ENCODE measurements at regions not wholly inside any gene's neighbourhood (a gene's known extent, or its start where the extent isn't known, plus 50 kb on each side); places are given as distances from the start of the nearest gene placed in this dataset.

GRCh38 chr14:96617635-96618034 is 115.5 kb downstream of the PAPOLA start:
- Histone ChIP-seq H3K27ac (no peak overlapping the region), H3K9me3 (no peaks in the 10 kb centered on the region), H3K27me3 (no peaks in the 10 kb centered on the region), H3K4me3 (no peak overlapping the region), H3K4me1 (no peaks in the 10 kb centered on the region), H3K36me3 (no peaks in the 10 kb centered on the region)
- no peak for DNase-seq (ENCODE audit: low spot score in 2 of 2)
- TF ChIP-seq EP300 (IDR thresholded peaks at IDR 0.05) (no peak), POLR2A (IDR thresholded peaks at IDR 0.05) (no peak), CTCF (IDR thresholded peaks at IDR 0.05) (no peak)
- 70 to 74% methylated on average over 4 of the region's 4 CpGs for WGBS, 2 donors

DNA sequence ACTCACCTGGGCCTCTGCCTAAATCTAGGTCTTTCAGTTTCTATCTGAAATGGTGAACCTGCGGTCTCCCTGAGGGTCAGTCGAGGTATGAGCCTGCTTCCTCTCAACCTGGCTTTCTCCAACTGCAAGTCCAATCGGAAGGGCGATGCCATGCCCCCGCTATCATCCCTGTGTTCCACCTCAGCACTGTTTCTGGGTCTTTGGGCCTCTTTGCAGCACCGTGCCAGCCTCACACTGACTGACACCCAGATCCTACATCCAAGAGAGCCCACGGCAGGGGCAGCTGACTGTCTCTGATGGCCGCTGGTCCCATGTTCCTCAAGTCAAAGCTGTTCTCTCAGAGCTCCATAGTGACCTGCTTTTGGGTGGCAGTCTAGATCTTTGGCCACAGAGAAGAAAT is 120.7 kb downstream of the PAPOLA start:
- Histone ChIP-seq H3K9me3 (no peaks in the 10 kb centered on the region), H3K4me1 (no peaks in the 10 kb centered on the region), H3K27me3 (no peaks in the 10 kb centered on the region), H3K4me3 (no peak overlapping the region), H3K36me3 (no peaks in the 10 kb centered on the region), H3K27ac (no peak overlapping the region)
- 89 to 94% methylated on average over 8 of the region's 8 CpGs for WGBS, 2 donors
- DNase-seq (ENCODE audit: low spot score in 2 of 2) = no peak
- TF ChIP-seq EP300 (IDR thresholded peaks at IDR 0.05) (no peak), POLR2A (IDR thresholded peaks at IDR 0.05) (no peak), CTCF (IDR thresholded peaks at IDR 0.05) (no peak)

DNA sequence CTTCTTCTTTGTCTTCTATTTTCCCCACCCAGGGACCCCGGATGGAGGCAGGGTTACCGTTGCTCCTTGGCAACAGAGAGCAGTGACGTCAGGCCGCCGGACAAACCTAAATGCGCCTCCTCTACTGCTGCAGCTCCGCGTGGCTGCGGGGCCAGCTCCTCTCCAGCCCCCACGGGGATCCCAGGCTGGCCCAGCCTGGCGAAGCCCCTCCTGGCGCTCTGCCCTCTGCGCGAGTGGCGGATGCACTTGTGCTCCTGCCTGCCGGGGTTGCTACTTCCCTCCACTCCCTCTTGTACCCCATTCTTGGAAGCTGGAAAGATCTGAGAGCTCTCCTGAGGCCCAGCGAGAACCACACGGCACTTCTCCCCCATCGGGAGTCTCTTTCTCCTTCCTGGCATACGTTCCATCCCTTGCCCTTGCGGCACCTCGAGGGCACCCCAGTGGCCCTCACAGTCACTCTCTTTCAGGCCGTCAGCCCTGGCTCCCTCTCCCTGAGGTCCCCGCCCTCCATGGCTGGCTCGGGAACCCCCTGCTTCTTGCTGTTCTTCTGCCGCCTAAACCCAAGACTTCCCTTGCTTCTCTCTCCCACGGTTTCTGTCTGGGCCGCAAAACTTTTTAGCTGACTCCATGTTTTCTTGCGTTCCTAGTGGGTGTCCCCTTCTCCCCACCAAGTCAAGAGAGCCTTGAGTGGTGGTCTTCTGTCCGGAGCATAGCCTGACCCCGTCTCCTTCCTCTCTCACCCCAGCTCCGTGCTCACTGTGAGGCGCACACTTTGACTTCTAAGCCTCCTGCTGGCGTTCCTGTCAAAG is 121.7 kb downstream of the PAPOLA start:
- Histone ChIP-seq H3K27me3 (no peaks in the 10 kb centered on the region), H3K9me3 (no peaks in the 10 kb centered on the region), H3K4me3 (no peak overlapping the region), H3K27ac (no peak overlapping the region), H3K36me3 (no peaks in the 10 kb centered on the region), H3K4me1 (no peaks in the 10 kb centered on the region)
- WGBS, 2 donors = 82 to 85% methylated on average over 34 of the region's 34 CpGs
- no peak for TF ChIP-seq EP300 (IDR thresholded peaks at IDR 0.05)
- TF ChIP-seq CTCF (IDR thresholded peaks at IDR 0.05) = no peak
- no peak for TF ChIP-seq POLR2A (IDR thresholded peaks at IDR 0.05)
- DNase-seq (ENCODE audit: low spot score in 2 of 2) = no peak

- Histone ChIP-seq H3K4me3 (no peak overlapping the region), H3K27ac (no peak overlapping the region), H3K36me3 (no peaks in the 10 kb centered on the region), H3K9me3 (peaks cover 0 to 4% (median 0%) of the 10 kb centered on the region in 4 donors), H3K27me3 (no peaks in the 10 kb centered on the region), H3K4me1 (no peaks in the 10 kb centered on the region)
- WGBS, 2 donors = 57 to 61% methylated on average over 22 to 34 of the region's 37 CpGs
- DNase-seq (ENCODE audit: low spot score in 2 of 2) = no peak
- TF ChIP-seq EP300 (IDR thresholded peaks at IDR 0.05) (no peak), POLR2A (IDR thresholded peaks at IDR 0.05) (no peak), CTCF (IDR thresholded peaks at IDR 0.05) (no peak)
Observed at GRCh38 chr14:96624661-96625425, 122.7 kb downstream of the PAPOLA start.

GRCh38 chr14:96625426-96625985 is 123.3 kb downstream of the PAPOLA start:
- WGBS, 2 donors = 61 to 63% methylated on average over 22 of the region's 22 CpGs
- no peaks in the 10 kb centered on the region for H3K27me3 ChIP-seq
- H3K36me3 ChIP-seq = no peaks in the 10 kb centered on the region
- no peak overlapping the region for H3K4me3 ChIP-seq
- H3K27ac ChIP-seq = no peak overlapping the region
- no peak for DNase-seq (ENCODE audit: low spot score in 2 of 2)
- TF ChIP-seq EP300 (IDR thresholded peaks at IDR 0.05) (no peak), POLR2A (IDR thresholded peaks at IDR 0.05) (no peak), CTCF (IDR thresholded peaks at IDR 0.05) (no peak)
- peaks cover 0 to 10% (median 0%) of the 10 kb centered on the region in 4 donors for H3K9me3 ChIP-seq
- H3K4me1 ChIP-seq = no peaks in the 10 kb centered on the region
